Right ventricle myocardium superior (tissue), 1 donor: ENCODE measurements at regions not wholly inside any gene's neighbourhood (a gene's known extent, or its start where the extent isn't known, plus 50 kb on each side); places are given as distances from the start of the nearest gene placed in this dataset.
"Not testable (repeated sequence)": the region's sequence is repeated elsewhere in the genome, so short reads cannot be mapped to it uniquely, and the experiment has no call there.

ENCODE experiments used
- ATAC-seq: fragments of 200-7000 bp; cut with Tn5 transposase; one replicate; pipeline ENCODE4 v1.9.1; 2020; ENCODE audit warnings: mild to moderate bottlenecking; ENCODE audit not compliant: poor library complexity
- DNase-seq: peaks from one replicate; pipeline ENCODE4 v3.0.0-alpha.2; 2020
- intact Hi-C: fragments of 100-400 bp; cut with DNase I; formaldehyde crosslinking; loops from one replicate; pipeline ENCODE4 v1.11.2; 2022
- donor health status: DM: no; HTN: yes; CAD: no; lungs with severe emphysema.

DNA sequence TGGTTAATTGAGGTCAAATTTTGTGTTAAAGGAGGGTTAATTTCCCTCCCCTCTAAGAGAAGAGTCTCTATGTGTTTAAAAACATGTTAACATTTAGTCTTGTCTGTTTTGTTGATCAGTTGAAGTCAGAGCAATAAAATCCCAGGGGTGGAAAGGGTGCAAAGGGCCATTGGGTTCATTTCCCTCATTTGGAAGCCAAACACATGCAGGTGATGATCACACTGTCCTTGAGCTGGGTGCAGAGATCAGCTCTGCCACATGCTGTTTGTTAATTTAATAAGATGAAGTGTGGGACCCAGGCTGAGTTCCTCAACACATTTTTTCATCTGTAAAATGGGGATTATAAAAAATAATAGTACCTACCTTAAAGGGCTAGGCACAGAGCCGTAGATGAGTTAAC is 260.9 kb downstream of the LPIN1 start:
- intact Hi-C loops: no loop called here
- DNase-seq: no peak
- ATAC-seq: no peak

DNA sequence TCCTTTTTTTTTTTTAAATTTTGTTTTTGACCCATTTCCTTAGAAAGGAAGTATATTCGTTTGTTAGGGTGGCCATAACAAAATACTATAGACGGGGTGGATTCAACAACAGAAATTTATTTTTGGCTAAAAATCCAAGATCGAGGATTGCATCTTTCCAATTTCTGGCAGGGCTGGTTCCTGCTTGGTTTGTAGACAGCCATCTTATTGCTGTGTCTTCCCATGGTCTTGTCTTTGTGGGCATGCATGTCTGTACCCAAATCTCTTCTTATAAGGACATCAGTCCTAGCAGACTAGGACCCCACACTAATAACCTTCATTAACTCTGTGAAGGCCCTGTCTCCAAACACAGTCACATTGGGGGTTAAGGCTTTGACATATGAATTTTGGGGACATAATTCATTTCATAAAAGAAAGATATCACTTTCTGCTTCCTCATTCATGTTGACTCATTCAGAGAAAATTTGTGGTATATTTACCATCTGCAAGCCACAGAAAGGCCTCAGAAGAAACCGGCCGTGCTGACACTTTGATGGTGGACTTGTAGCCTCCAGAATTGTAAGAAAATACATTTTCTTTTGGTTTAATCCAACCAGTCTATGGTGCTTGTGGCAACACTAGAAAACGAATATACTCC is 262.1 kb downstream of the LPIN1 start:
- intact Hi-C loops: no loop called here
- ATAC-seq (no peak), DNase-seq (no peak)

DNA sequence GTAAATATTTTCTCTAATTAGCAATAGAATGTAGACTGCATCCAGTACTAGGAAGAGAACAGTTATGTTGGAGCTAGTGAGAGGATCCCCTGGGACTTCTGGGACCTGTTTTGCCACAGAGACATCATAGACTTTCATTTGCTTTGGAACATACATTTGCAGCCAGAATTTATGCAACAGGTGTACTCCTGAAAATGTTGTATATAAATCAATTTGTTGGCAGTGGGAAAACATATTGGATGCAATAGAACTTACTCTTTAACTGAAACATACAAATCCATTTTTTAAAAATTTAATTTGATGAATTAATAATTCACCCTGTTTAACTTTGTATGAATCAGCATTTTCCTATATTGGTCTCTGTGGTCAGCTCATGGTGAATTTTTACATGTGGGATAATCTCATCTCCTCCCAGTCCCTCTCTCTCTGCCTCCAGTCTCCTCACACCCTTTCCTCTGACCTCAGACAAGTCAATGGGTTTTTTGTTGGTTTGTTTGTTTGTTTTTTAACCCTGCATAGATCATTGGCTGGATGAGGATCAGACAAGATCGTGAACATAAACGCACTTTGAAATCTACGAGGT is 263.0 kb downstream of the LPIN1 start:
- ATAC-seq: no peak
- DNase-seq: no peak
- intact Hi-C loops: no loop called here

DNA sequence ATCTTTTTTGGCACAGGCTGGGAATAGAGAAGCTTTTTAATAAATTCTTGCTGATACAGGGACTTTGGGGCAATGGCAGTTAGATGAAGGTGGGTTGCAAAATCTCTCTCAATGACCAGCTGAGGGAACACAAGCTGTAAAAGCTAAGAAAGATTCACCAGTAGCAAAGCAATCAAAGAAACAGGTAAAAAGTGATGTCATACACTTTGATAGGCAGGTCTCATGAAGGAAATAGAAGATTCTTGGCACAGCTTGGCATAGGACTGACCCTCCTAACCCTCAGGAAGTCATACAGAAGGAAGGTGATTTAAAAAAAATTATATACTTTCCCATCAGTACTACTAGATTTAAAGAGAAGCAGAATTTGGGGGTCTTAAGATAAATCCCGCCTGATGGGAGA is 263.6 kb downstream of the LPIN1 start:
- intact Hi-C loops: no loop called here
- ATAC-seq: no peak
- DNase-seq: no peak

DNA sequence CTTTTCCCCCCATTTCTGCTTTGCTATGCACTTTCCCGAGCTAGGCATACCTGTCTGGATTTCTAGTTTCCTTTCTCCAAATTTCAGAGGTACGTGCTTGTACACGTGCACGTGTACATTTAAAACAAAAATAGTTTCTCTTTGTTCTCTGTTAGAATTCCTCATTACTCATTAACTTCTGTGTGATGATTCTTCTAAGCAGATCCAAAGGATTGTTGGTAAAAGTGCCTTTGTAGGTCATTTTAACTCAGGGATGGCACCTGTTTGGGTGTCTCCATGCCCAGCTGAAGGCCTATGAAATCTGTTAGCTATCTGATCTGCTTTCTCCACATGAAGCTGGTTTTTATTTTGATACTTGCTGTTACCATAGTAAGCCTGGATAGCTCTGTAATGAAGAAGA is 264.3 kb downstream of the LPIN1 start:
- no peak for ATAC-seq
- intact Hi-C loops: no loop called here
- no peak for DNase-seq

DNA sequence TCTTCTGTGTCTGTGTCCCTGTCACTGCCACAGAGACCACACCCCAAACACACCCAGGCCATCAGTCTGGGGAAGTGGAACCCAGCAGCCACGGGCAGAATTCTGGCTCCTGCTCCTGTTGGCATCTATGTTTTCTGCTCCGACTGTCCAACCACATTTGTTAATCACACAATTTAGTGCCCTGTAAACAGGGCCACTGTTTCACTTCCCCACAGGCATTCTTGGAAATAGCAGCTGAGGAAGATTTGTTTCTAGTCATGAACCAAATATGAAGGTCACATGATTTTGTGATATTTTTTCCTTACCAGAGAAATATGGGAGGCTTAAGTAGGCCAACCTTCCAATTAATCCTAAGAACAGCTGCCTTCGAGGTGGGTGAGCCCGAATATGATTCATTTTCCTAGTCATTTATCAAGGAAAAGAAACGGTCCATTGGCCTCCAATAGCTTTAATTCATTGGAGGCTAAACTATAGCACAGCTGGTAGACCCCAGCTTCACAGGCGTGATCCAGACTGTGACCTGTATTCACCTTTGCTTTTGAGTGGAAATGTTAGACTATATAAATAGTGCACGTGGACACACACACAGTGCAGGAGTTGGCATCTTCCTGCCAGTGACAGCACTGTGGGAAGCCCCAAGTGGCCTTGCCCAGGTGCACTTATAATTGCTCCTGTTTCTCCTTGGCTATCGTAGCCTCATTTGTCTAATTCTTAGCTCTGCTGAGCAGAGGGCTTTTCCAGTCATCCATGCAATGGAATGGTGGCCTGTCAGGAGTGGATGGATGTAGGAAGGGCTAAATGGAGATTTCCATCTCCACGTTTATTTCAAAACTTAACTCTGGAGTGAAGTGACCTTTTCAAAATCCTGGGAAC is 267.9 kb downstream of the LPIN1 start:
- intact Hi-C loops: no loop called here
- DNase-seq (no peak), ATAC-seq (peak; percentile 34)

DNA sequence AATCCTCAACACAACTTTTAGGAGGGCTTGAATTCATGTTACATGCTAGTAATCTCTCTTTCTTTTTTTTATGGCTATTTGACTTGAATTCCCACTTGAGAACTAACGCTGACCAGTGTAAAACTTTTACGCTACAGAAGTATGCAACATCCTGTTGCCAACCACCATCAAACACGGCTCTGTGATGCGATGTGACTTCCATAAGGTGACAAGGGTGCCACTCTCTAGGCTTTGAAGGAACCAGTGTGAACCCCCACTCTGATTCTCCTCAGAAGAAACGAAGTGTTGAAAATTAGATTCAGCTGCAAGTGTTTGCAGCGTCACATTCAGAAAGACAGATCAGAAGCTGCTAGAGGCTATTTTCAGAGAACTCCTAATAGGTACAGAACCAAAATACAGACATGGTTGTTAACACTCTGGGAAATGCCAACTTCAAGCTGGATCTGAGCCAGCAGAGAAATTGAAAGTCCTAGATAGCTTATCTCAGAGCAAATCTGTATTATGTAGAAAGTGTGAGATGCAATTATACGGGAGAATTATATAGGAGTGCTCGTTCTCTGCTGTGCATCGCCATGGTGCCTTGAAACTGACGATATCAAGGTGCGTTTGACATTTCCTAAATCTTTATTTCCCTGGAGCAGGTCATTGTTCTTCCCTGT is 271.2 kb downstream of the LPIN1 start:
- intact Hi-C loops: no loop called here
- no peak for ATAC-seq
- DNase-seq: no peak

DNA sequence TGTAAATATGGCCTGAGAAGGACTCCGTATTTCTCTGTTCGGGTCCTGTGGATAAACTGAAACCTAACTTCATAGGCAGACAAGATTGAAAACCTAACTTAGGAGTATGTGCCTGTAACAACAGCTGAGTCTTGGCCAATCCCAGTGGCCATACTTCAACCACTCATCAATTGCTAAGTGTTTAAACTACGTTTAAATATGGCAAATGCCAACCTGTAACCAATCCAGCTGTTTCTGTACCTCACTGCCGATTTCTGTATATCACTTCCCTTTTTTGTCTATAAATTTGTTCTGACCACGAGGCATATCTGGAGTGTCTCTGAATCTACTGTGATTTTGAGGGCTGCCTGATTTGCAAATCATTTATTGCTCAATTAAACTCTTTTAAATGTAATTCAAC is 272.3 kb downstream of the LPIN1 start:
- intact Hi-C loops, ATAC-seq, DNase-seq: not testable (repeated sequence)

DNA sequence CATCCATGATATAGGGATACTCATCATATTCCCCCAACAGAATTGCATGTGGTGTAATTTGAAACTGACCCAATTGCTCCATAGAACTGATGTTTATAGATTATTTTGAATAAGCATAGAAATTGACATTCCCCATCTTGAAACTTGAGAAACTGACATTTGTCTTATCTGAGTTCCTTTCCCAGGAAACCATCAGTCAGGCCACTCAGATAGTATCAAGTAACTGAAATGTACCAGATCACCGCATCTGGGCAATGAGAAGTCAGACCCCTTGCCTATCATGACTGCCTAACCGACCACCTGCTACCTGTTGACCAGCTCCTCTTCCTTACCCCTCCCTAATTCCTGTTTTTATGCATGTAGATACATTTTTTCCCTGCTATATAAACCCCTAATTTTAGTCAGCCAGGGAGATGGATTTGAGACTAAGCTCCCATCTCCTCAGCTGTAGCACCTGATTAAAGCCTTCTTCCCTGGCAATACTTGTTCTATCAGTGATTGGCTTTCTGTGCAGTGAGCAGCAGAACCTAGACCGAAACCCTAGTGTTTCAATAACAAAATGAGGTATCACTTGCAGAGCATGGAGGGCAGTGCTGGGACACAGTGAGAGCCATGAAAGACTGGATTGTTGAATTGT is 274.5 kb downstream of the LPIN1 start:
- intact Hi-C loops: no loop called here
- no peak for ATAC-seq
- DNase-seq: no peak

DNA sequence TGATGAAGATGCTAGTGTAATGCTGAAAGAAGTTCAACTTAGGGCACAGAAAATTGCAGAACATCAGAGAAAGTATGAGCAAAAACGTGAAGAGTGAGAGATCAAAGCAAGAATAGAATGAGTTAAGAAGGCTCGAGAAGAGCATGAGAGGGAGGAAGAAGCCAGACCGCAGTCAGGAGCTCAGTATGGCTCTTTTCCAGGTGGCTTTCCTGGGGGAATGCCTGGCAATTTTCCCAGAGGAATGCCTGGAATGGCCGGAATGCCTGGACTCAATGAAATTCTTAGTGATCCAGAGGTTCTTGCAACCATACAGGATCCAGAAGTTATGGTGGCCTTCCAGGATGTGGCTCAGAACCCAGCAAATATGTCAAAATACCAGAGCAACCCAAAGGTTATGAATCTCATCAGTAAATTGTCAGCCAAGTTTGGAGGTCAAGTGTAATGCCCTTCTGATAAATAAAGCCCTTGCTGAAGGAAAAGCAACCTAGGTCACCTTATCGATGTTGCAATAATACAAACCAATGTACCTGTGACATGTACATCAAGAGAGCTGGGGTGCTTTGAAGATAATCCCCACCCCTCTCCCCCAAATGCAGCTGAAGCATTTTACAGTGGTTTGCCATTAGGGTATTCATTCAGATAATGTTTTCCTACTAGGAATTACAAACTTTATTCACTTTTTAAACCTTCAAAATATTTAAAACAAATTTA is 277.9 kb downstream of the LPIN1 start:
- intact Hi-C loops, DNase-seq, ATAC-seq: not testable (repeated sequence)

DNA sequence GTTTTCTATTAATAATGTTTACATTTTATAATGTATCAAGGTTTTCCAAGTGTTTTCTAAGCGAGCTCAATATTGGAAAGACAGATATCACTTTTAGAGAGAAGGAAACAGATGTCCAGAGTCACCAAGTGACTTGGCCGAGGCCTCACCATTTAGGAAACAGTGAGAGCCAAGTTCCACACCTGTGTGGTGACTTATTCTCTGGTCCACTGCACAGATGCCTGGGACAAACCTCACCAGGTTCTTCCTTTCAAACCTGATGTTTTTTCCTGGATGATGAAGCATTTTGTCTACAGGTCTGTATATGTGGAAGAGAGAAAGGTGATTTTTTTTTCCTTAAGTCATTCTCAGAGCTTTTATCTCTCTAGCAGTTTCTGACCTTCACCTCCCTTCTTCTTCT is 280.7 kb downstream of the LPIN1 start:
- no peak for ATAC-seq
- no peak for DNase-seq
- intact Hi-C loops: no loop called here

DNA sequence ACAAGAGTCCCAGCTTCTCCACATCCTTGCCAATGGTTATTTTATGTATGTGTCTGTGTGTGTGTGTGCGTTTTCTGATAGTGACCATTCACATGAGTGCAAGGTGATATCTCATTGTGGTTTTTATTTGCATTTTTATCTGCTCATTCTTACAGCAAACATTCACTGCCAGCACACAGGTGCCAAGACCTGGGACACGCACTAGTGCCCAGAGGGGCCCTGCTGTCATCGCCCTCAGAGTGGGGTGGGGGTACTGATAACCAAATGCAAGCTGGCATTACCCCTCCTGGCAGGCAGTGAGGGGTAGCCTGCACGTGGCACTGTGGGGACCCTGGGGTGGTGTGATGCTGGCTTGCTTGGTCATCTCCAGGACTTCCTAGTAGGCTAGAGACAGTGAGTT is 285.4 kb downstream of the LPIN1 start:
- no peak for ATAC-seq
- DNase-seq: no peak
- intact Hi-C loops: no loop called here

DNA sequence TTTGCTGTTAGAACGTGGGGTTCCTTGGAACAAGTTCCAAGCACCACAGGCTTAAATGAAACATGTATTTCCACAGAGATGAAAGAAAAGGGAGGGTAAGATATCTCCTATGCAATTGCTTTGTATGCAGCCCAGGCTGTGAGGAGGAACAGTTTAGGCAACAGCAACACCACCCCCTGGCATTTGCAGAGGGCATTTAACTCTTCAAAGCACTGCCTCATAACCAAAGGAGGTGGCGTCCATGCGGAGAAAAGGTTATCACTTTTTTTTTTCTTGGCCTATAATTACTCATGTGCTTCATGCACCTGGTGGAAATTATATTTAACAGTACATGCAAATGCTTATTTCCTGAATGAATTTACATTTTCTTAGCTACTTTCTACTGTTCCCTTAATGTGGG is 286.0 kb downstream of the LPIN1 start:
- intact Hi-C loops: no loop called here
- peak; percentile 43 for ATAC-seq

DNA sequence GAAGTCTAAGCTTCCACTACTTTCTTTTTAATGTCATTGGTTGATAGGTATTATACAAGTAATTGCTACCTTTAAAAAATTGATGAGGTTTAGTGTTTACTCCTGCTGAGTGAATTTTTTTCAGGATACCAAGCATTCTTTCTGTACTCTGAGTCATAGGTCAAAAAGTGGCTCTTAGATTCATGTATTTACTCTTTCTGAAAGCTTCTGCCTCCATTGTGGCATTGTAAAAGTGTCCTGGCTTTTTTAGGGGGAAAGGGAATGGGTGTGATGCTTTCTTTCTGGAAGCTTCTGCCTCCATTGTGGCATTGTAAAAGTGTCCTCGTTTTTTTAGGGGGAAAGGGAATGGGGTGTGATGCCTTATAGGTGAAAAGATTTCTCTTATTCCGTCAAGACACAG is 286.5 kb downstream of the LPIN1 start:
- no peak for ATAC-seq

More for the DNA sequence above, 286.0 kb downstream of the LPIN1 start:
- DNase-seq: no peak

DNA sequence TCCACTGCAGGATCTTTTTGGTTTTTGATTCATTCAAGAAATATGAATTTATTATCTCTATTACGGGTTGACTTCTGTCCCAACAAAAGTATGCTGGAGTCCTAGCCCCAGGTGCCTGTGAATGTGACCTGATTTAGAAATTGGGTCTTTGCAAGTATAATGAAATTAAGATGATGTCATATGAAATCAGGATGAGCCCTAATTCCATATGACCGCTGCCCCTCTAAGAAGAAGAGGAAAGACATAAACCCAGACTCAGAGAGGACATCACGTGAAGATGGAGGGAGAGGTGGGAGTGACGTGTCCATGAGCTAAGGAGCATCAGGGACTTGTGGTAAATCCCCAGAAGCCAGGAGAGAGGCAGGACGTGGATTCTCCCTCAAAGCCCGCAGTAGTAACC is 287.1 kb downstream of the LPIN1 start:
- intact Hi-C loops: no loop called here
- ATAC-seq: no peak
- DNase-seq: no peak

More for the DNA sequence above, 286.5 kb downstream of the LPIN1 start:
- no peak for DNase-seq
- intact Hi-C loops: no loop called here

DNA sequence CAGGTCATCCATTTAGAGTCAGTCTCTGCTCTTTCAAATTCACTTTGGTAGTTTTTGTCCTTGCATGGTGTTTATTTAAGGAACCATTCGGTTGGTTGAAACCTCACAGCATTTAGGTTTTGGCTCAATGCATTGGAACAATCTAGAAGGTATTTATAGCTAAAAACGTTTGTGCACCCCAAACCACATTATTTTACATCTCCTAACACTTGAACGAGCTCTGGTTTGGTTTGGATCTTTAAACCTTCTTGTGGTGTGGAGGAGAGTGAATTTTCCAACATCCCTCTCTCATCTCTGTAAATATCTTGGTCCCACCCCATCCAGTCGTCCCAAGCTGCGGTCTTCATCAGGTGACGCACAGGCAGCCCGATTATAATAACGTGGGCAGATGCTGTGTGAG is 287.9 kb downstream of the LPIN1 start:
- DNase-seq (no peak), ATAC-seq (no peak)
- intact Hi-C loops: no loop called here

DNA sequence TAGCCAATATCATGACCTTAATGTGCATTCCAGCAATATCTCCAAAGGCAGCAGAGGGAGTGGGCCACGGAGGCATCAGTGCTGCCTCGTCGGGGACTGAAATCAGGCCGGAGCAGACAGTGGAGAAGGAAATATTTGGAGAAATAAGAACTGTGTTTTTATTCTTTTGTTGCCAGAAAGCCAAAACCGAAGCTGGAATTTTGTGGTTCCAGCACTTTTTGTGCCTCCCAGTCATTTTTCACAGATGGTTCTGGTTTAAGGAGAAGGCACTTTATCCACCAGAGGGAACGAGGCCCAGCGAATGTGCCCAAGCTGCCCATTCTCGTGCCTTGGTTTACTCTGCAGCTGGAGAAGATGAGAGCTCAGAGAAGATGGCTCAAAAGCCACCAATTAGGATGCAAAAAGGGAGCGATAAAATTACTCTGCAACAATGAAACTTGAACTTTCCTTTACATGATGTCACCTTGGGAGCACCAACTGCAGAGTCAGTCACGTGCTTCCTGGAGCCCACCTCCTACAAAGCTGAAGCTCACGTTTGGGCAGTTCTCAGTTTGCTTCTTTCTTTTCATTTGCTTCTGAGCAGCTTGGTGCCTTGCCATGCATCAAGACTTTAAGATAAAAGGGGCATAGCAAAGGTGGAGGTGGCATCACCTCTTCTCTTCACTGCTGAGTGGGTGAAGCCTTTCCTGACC is 288.7 kb downstream of the LPIN1 start:
- no peak for ATAC-seq
- no peak for DNase-seq
- intact Hi-C loops: no loop called here
